Loucy (cell line): ENCODE measurements at regions not wholly inside any gene's neighbourhood (a gene's known extent, or its start where the extent isn't known, plus 50 kb on each side); places are given as distances from the start of the nearest gene placed in this dataset.

Experiments
- EZH2phosphoT487 ChIP-seq: fragments of 200-600 bp; IDR thresholded peaks from 2 replicates; pipeline ENCODE4 v1.6.1; 2018; ENCODE audit warnings: antibody characterized with exemption, mild to moderate bottlenecking, moderate library complexity, borderline replicate concordance
- TF ChIP-seq, protein P1 (sequence below): fragments of 200-600 bp; sonication (generic); conservative IDR thresholded peaks from 2 replicates; pipeline ENCODE4 v1.5.1; 2014; ENCODE audit warnings: mild to moderate bottlenecking, antibody characterized with exemption, low read length

DNA sequence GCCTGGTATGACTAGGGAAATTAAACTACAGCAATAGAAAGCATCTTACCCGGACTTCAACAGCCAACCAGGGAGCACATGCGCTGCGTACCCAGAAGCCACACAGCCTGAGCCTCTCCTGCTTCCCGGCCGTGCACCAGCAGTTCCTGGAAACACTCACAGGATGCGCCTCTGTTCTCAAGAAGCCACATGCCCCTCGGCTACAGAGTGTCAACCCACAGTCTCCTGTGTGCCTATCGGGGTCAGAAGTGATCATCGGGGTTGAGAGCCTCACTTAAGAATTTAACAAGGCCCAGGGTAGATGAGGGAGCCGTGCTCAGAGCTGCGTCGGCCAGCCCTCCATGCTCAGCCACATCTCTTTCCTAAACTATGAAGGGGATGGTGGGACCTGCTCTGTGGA, 147.2 kb upstream of the GGTLC1 start:
- TF ChIP-seq, protein P1, sequence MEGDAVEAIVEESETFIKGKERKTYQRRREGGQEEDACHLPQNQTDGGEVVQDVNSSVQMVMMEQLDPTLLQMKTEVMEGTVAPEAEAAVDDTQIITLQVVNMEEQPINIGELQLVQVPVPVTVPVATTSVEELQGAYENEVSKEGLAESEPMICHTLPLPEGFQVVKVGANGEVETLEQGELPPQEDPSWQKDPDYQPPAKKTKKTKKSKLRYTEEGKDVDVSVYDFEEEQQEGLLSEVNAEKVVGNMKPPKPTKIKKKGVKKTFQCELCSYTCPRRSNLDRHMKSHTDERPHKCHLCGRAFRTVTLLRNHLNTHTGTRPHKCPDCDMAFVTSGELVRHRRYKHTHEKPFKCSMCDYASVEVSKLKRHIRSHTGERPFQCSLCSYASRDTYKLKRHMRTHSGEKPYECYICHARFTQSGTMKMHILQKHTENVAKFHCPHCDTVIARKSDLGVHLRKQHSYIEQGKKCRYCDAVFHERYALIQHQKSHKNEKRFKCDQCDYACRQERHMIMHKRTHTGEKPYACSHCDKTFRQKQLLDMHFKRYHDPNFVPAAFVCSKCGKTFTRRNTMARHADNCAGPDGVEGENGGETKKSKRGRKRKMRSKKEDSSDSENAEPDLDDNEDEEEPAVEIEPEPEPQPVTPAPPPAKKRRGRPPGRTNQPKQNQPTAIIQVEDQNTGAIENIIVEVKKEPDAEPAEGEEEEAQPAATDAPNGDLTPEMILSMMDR: no peak
- TF ChIP-seq EZH2phosphoT487: no peak
